CD4-positive, alpha-beta T cell treated with Interleukin-10 for 1 hour (primary cell): ENCODE measurements at regions not wholly inside any gene's neighbourhood (a gene's known extent, or its start where the extent isn't known, plus 50 kb on each side); places are given as distances from the start of the nearest gene placed in this dataset.
"Not testable (repeated sequence)": the region's sequence is repeated elsewhere in the genome, so short reads cannot be mapped to it uniquely, and the experiment has no call there.

Experiments
- DNase-seq: peaks from one replicate; pipeline ENCODE4 v3.0.0-alpha.2; 2020

GRCh38 chr1:244271691-244272308, 179.9 kb downstream of the ADSS2 start:
- DNase-seq, result no peak

- peak; percentile 79 for DNase-seq
Measured at GRCh38 chr1:244272471-244273261, 179.0 kb downstream of the ADSS2 start.

- DNase-seq, result no peak
Measured at GRCh38 chr1:244273262-244273844, 178.4 kb downstream of the ADSS2 start.

- DNase-seq, result no peak
Measured at GRCh38 chr1:244273845-244274619, 177.7 kb downstream of the ADSS2 start.

GRCh38 chr1:244276646-244277045, 175.1 kb downstream of the ADSS2 start:
- no peak for DNase-seq

GRCh38 chr1:244280201-244280600, 171.5 kb downstream of the ADSS2 start:
- DNase-seq, result no peak

GRCh38 chr1:244280859-244281258, 170.8 kb downstream of the ADSS2 start:
- DNase-seq, result no peak

- DNase-seq, result no peak
Measured at GRCh38 chr1:244283772-244284171, 167.9 kb downstream of the ADSS2 start.

- no peak for DNase-seq
Measured at GRCh38 chr1:244284641-244285156, 167.0 kb downstream of the ADSS2 start.

- no peak for DNase-seq
Measured at GRCh38 chr1:244286341-244286740, 165.4 kb downstream of the ADSS2 start.

GRCh38 chr1:244287726-244288125, 164.0 kb downstream of the ADSS2 start:
- DNase-seq, result no peak

- no peak for DNase-seq
Measured at GRCh38 chr1:244288663-244289062, 163.0 kb downstream of the ADSS2 start.

- DNase-seq, result no peak
Measured at GRCh38 chr1:244289991-244290785, 161.5 kb downstream of the ADSS2 start.

- no peak for DNase-seq
Measured at GRCh38 chr1:244291236-244292201, 160.2 kb downstream of the ADSS2 start.

GRCh38 chr1:244294599-244295224, 157.0 kb downstream of the ADSS2 start:
- no peak for DNase-seq

GRCh38 chr1:244296003-244296402, 155.7 kb downstream of the ADSS2 start:
- no peak for DNase-seq

GRCh38 chr1:244296447-244296846, 155.3 kb downstream of the ADSS2 start:
- DNase-seq, result no peak

- no peak for DNase-seq
Measured at GRCh38 chr1:244297087-244297486, 154.6 kb downstream of the ADSS2 start.

- no peak for DNase-seq
Measured at GRCh38 chr1:244297616-244298015, 154.1 kb downstream of the ADSS2 start.

GRCh38 chr1:244300029-244300375, 151.7 kb downstream of the ADSS2 start:
- DNase-seq, result not testable (repeated sequence)
